ENCODE measurements at regions not wholly inside any gene's neighbourhood (a gene's known extent, or its start where the extent isn't known, plus 50 kb on each side); places are given as distances from the start of the nearest gene placed in this dataset.

DNA sequence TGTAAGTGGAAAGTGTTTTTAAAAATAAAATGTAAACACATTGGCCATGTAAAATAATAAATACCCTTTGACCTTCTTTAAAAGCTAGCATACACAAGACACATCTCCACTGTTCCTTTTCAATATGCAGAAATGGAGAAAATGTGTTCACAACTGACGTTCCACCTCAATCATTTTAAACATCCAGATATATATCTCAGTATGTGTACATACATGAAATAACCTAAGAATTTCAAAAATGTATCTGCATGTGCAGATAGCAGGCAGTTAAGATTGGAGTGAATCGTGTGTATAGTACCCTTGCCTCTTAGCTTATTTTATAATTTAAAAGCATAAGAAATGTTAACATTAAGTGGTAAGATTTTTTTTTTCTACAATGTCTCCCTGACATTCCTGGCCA, 406.2 kb upstream of the FLRT2 start:
- TF ChIP-seq EZH2phosphoT487 (IDR thresholded peaks at IDR 0.05; ENCODE audit: borderline replicate concordance, low read depth, low read length): no peak
- TF ChIP-seq, protein P1, sequence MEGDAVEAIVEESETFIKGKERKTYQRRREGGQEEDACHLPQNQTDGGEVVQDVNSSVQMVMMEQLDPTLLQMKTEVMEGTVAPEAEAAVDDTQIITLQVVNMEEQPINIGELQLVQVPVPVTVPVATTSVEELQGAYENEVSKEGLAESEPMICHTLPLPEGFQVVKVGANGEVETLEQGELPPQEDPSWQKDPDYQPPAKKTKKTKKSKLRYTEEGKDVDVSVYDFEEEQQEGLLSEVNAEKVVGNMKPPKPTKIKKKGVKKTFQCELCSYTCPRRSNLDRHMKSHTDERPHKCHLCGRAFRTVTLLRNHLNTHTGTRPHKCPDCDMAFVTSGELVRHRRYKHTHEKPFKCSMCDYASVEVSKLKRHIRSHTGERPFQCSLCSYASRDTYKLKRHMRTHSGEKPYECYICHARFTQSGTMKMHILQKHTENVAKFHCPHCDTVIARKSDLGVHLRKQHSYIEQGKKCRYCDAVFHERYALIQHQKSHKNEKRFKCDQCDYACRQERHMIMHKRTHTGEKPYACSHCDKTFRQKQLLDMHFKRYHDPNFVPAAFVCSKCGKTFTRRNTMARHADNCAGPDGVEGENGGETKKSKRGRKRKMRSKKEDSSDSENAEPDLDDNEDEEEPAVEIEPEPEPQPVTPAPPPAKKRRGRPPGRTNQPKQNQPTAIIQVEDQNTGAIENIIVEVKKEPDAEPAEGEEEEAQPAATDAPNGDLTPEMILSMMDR (conservative IDR thresholded peaks at IDR 0.05; ENCODE audit: low read length): no peak

All from OCI-LY7 (cell line).